A673 (cell line): ENCODE measurements at regions not wholly inside any gene's neighbourhood (a gene's known extent, or its start where the extent isn't known, plus 50 kb on each side); places are given as distances from the start of the nearest gene placed in this dataset.

ENCODE experiments used
- CTCF ChIP-seq: fragments of 300-800, 200-600 bp; sonication (generic); conservative IDR thresholded peaks from 2 replicates; pipeline ENCODE4 v1.5.1; 2017; ENCODE audit warnings: low read depth, mild to moderate bottlenecking, antibody characterized with exemption, low read length, moderate library complexity, mixed read lengths
- EZH2 ChIP-seq: fragments of 200-600 bp; sonication (generic); IDR thresholded peaks from 2 replicates; pipeline ENCODE4 v1.6.1; 2017; ENCODE audit warnings: borderline replicate concordance, low read depth, mild to moderate bottlenecking, mixed read lengths, antibody characterized with exemption, low read length; ENCODE audit not compliant: poor library complexity, severe bottlenecking

DNA sequence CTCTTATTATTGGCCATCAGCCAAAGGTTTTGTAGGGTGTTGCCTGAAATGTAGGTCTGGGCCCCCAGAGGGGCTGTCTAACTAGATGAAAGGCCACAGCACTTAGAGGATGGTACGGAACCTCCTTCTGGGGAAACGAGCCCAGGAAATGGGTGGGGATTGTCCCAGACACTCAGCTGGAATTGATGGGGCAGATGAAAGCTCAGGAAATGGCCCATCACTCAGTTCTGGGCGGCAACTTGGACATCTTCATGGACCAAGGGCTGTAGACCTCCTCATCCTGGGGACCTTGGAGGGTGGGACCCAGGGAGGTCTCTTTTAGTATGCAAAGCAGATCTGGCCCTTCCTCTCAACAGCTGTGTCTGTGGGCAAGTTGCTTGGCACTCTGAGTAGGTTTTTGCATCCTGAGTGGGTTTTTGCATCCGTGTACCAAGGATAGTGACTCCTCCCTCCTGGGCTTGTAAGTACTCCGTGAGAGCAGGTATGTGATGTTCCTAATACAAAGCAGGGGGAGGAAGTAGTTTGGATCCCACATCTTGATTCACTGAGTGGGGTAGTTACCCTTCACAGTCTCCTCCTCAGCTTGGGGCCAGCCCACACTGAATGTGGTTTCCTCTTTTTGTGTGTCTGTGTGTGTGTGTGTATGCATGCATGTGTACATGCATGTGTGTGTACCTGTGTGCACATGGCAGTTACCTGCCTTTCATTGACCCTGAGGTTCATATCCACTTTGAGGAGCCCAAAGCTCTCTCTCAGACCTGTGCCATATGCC, 292.0 kb downstream of the RPLP1 start:
- TF ChIP-seq CTCF (no peak), EZH2 (no peak)
